HUES64 (cell line): ENCODE measurements at regions not wholly inside any gene's neighbourhood (a gene's known extent, or its start where the extent isn't known, plus 50 kb on each side); places are given as distances from the start of the nearest gene placed in this dataset.

Experiments
- H3K27ac ChIP-seq: 2 replicates; pipeline ENCODE4 v1.7.0; 2013; ENCODE audit warnings: low read depth, low read length, inconsistent platforms
- H3K27me3 ChIP-seq: 2 replicates; pipeline ENCODE4 v1.6.1; 2013; ENCODE audit warnings: mild to moderate bottlenecking, low read length; ENCODE audit not compliant: insufficient read depth
- H3K36me3 ChIP-seq: 2 replicates; pipeline ENCODE4 v1.6.1; 2013; ENCODE audit warnings: mild to moderate bottlenecking, low read length; ENCODE audit not compliant: insufficient read depth
- H3K4me1 ChIP-seq: 2 replicates; pipeline ENCODE4 v1.6.1; 2013; ENCODE audit warnings: mild to moderate bottlenecking, low read length, moderate library complexity; ENCODE audit not compliant: insufficient read depth
- H3K4me3 ChIP-seq: 2 replicates; pipeline ENCODE4 v1.5.1; 2013; ENCODE audit warnings: mild to moderate bottlenecking, low read length, moderate library complexity
- H3K9ac ChIP-seq: 2 replicates; pipeline ENCODE4 v1.6.1; 2013; ENCODE audit warnings: mild to moderate bottlenecking, low read depth, low read length
- H3K9me3 ChIP-seq: 2 replicates; pipeline ENCODE4 v1.6.1; 2013; ENCODE audit warnings: low read depth, low read length; ENCODE audit not compliant: insufficient read depth
- WGBS: fragments of 150-250, 120-280 bp; methylation state at CpG from one replicate; pipeline ENCODE4 v1.1.7; 2013; ENCODE audit warnings: missing lambda C conversion rate; 5-methylcytosine and 5-hydroxymethylcytosine counted together

GRCh38 chr10:8248868-8249267 is 194.4 kb downstream of the GATA3 start:
- WGBS: no CpG with 5 or more reads among the region's 2 CpGs
- Histone ChIP-seq H3K9ac (no peak overlapping the region), H3K27me3 (no peaks in the 10 kb centered on the region), H3K4me1 (no peaks in the 10 kb centered on the region), H3K4me3 (no peak overlapping the region), H3K9me3 (peaks cover 8% of the 10 kb centered on the region), H3K27ac (no peak overlapping the region), H3K36me3 (no peaks in the 10 kb centered on the region)

- H3K36me3 ChIP-seq: no peaks in the 10 kb centered on the region
- no peaks in the 10 kb centered on the region for H3K4me1 ChIP-seq
- no peaks in the 10 kb centered on the region for H3K9me3 ChIP-seq
- no peak overlapping the region for H3K4me3 ChIP-seq
- H3K9ac ChIP-seq: no peak overlapping the region
- no peak overlapping the region for H3K27ac ChIP-seq
- WGBS: 100% methylated on average over 1 of the region's 1 CpG
- H3K27me3 ChIP-seq: no peaks in the 10 kb centered on the region
Observed at GRCh38 chr10:8254350-8254749, 199.9 kb downstream of the GATA3 start.

- Histone ChIP-seq H3K27me3 (no peaks in the 10 kb centered on the region), H3K36me3 (no peaks in the 10 kb centered on the region), H3K4me1 (no peaks in the 10 kb centered on the region), H3K27ac (no peak overlapping the region), H3K9me3 (no peaks in the 10 kb centered on the region), H3K9ac (no peak overlapping the region), H3K4me3 (no peak overlapping the region)
- whole genome bisulfite sequencing: 80% methylated on average over 1 of the region's 1 CpG
Observed at GRCh38 chr10:8255301-8255700, 200.8 kb downstream of the GATA3 start.

GRCh38 chr10:8260645-8261044 is 206.2 kb downstream of the GATA3 start:
- Histone ChIP-seq H3K9me3 (no peaks in the 10 kb centered on the region), H3K4me3 (no peak overlapping the region), H3K27me3 (no peaks in the 10 kb centered on the region), H3K9ac (no peak overlapping the region), H3K27ac (no peak overlapping the region), H3K4me1 (no peaks in the 10 kb centered on the region), H3K36me3 (no peaks in the 10 kb centered on the region)
- 96% methylated on average over 16 of the region's 16 CpGs for WGBS

GRCh38 chr10:8262317-8262716 is 207.8 kb downstream of the GATA3 start:
- Histone ChIP-seq H3K9me3 (no peaks in the 10 kb centered on the region), H3K9ac (no peak overlapping the region), H3K27me3 (no peaks in the 10 kb centered on the region), H3K4me3 (no peak overlapping the region), H3K27ac (no peak overlapping the region), H3K36me3 (no peaks in the 10 kb centered on the region), H3K4me1 (no peaks in the 10 kb centered on the region)
- WGBS: 92% methylated on average over 4 of the region's 4 CpGs

DNA sequence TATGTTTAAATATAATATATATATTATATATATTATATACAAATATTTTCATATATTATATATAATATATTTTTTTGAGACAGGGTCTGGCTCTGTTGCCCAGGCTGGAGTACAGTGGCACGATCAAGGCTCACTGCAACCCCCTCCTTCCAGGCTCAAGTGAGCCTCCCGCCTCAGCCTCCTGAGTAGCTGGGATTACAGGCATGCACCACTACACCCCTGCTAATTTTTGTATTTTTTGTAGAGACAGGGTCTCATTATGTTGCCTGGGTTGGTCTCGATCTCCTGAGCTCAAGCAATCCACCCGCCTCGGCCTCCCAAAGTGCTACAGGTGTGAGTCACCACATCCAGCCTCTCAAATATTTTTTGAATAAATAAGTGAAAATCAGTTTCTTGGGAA is 215.5 kb downstream of the GATA3 start:
- Histone ChIP-seq H3K36me3 (no peaks in the 10 kb centered on the region), H3K4me1 (peaks cover 3% of the 10 kb centered on the region; the same call in 1 of the 2 replicates), H3K4me3 (no peak overlapping the region), H3K9ac (no peak overlapping the region), H3K27me3 (no peaks in the 10 kb centered on the region), H3K9me3 (no peaks in the 10 kb centered on the region), H3K27ac (no peak overlapping the region)
- WGBS: 91% methylated on average over 5 of the region's 5 CpGs

- Histone ChIP-seq H3K36me3 (no peaks in the 10 kb centered on the region), H3K9me3 (no peaks in the 10 kb centered on the region), H3K4me3 (no peak overlapping the region), H3K27me3 (no peaks in the 10 kb centered on the region), H3K9ac (no peak overlapping the region), H3K4me1 (peaks cover 3% of the 10 kb centered on the region; the same call in 1 of the 2 replicates), H3K27ac (no peak overlapping the region)
- 86% methylated on average over 10 of the region's 10 CpGs for WGBS
Observed at GRCh38 chr10:8272794-8273425, 218.4 kb downstream of the GATA3 start.

- H3K4me3 ChIP-seq: no peak overlapping the region
- no peak overlapping the region for H3K27ac ChIP-seq
- no peaks in the 10 kb centered on the region for H3K36me3 ChIP-seq
- H3K9me3 ChIP-seq: no peaks in the 10 kb centered on the region
- no peaks in the 10 kb centered on the region for H3K27me3 ChIP-seq
- H3K4me1 ChIP-seq: peaks cover 3% of the 10 kb centered on the region; the same call in 1 of the 2 replicates
- H3K9ac ChIP-seq: no peak overlapping the region
- WGBS: 93% methylated on average over 1 of the region's 2 CpGs
Observed at GRCh38 chr10:8273749-8274148, 219.3 kb downstream of the GATA3 start.

DNA sequence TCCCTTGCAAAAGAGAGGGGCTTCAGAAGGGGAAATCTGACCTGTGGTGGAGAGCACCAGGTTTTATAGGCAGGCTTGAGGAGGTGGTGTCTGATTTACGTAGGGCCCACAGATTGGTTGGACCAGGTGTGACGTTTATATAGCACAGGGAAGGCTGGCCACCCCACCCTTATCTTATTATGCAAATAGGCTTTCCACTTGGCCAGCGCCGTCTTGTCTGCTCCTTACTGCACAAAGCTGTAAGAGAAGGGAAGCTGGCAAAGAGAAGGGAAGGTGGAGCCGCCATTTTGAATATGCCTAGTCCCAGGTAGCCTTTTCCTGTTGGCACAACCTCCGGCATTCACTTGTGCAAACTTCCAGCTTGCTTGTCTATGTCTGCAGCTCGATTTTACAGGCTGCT is 221.4 kb downstream of the GATA3 start:
- H3K27me3 ChIP-seq: no peaks in the 10 kb centered on the region
- WGBS: 90% methylated on average over 7 of the region's 7 CpGs
- no peaks in the 10 kb centered on the region for H3K36me3 ChIP-seq
- H3K4me3 ChIP-seq: no peak overlapping the region
- H3K9me3 ChIP-seq: no peaks in the 10 kb centered on the region
- H3K9ac ChIP-seq: no peak overlapping the region
- peaks cover 3% of the 10 kb centered on the region; the same call in 1 of the 2 replicates for H3K4me1 ChIP-seq
- no peak overlapping the region for H3K27ac ChIP-seq

DNA sequence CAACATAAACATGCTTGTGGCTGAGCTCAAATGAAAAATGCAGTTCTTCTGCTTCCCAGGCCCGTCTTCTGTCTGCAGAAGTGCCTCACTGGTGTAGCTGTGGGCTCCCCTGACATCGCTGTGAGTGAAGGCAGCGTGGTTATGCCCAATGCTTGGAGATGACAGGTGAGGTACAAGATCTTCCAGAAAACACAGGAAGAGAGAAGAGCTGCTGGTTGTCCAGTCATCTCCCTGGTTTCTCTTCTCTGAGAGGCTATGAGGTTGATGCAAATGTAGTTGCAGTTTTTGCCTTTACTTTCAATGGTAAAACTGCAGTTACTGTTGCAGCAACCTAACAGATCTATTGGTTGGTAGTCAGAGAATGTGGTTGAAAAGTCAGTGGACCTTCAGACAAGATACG is 223.6 kb downstream of the GATA3 start:
- no peak overlapping the region for H3K27ac ChIP-seq
- no peaks in the 10 kb centered on the region for H3K4me1 ChIP-seq
- H3K9me3 ChIP-seq: no peaks in the 10 kb centered on the region
- WGBS: 95% methylated on average over 4 of the region's 4 CpGs
- no peaks in the 10 kb centered on the region for H3K27me3 ChIP-seq
- H3K36me3 ChIP-seq: no peaks in the 10 kb centered on the region
- H3K4me3 ChIP-seq: no peak overlapping the region
- no peak overlapping the region for H3K9ac ChIP-seq

- no peaks in the 10 kb centered on the region for H3K9me3 ChIP-seq
- H3K9ac ChIP-seq: no peak overlapping the region
- no peak overlapping the region for H3K4me3 ChIP-seq
- H3K36me3 ChIP-seq: no peaks in the 10 kb centered on the region
- no peaks in the 10 kb centered on the region for H3K27me3 ChIP-seq
- H3K4me1 ChIP-seq: no peaks in the 10 kb centered on the region
- 96% methylated on average over 2 of the region's 2 CpGs for WGBS
- no peak overlapping the region for H3K27ac ChIP-seq
Observed at GRCh38 chr10:8279598-8279997, 225.1 kb downstream of the GATA3 start.

GRCh38 chr10:8280946-8281345 is 226.5 kb downstream of the GATA3 start:
- WGBS: 95% methylated on average over 7 of the region's 7 CpGs
- no peak overlapping the region for H3K27ac ChIP-seq
- no peak overlapping the region for H3K4me3 ChIP-seq
- H3K36me3 ChIP-seq: no peaks in the 10 kb centered on the region
- H3K4me1 ChIP-seq: no peaks in the 10 kb centered on the region
- no peak overlapping the region for H3K9ac ChIP-seq
- H3K9me3 ChIP-seq: no peaks in the 10 kb centered on the region
- no peaks in the 10 kb centered on the region for H3K27me3 ChIP-seq
